ENCODE measurements at regions not wholly inside any gene's neighbourhood (a gene's known extent, or its start where the extent isn't known, plus 50 kb on each side); places are given as distances from the start of the nearest gene placed in this dataset.

- no TSS peak for BruUV-seq (replicated peaks)
- H3K9me3 ChIP-seq (ENCODE audit: insufficient read depth, low read depth) = no peaks in the 10 kb centered on the region
These were observed 136.6 kb upstream of the FRY start for GRCh38 chr13:31894931-31895330.

GRCh38 chr13:31895691-31896090, 135.9 kb upstream of the FRY start:
- POLR2A ChIA-PET (ENCODE audit: unreplicated experiment) = no interaction called here
- Histone ChIP-seq H3K9me3 (ENCODE audit: insufficient read depth, low read depth) (no peaks in the 10 kb centered on the region), H3K4me2 (no peak overlapping the region), H3K4me3 (no peak overlapping the region), H2AFZ (no peak overlapping the region), H3K27ac (no peak overlapping the region), H3K36me3 (ENCODE audit: low read depth) (no peaks in the 10 kb centered on the region), H3K79me2 (ENCODE audit: low read depth) (no peaks in the 10 kb centered on the region), H4K20me1 (ENCODE audit: insufficient read depth) (no peaks in the 10 kb centered on the region), H3F3A (ENCODE audit: insufficient read depth, low read depth) (no peaks in the 10 kb centered on the region), H3K4me1 (replicated peaks; ENCODE audit: insufficient read depth) (no peaks in the 10 kb centered on the region), H3K9me2 (ENCODE audit: insufficient read depth) (no peaks in the 10 kb centered on the region), H3K27me3 (ENCODE audit: insufficient read depth, low read depth) (0 out of 2 replicates have a peak, but pooled peaks cover 2% of the 10 kb centered on the region)
- no peak for DNase-seq
- no TSS peak for BruUV-seq (replicated peaks)
- intact Hi-C loops (cut with micrococcal nuclease; ENCODE audit: unreplicated experiment) = no loop called here
- CTCF ChIA-PET = no interaction called here
- TF ChIP-seq EZH2 (IDR thresholded peaks at IDR 0.05; ENCODE audit: low read depth) (no peak), CTCF (conservative IDR thresholded peaks at IDR 0.05) (no peak)

More at GRCh38 chr13:31894931-31895330, 136.6 kb upstream of the FRY start:
- H3F3A ChIP-seq (ENCODE audit: insufficient read depth, low read depth) = no peaks in the 10 kb centered on the region
- H3K4me3 ChIP-seq = no peak overlapping the region
- no peak for DNase-seq
- H3K4me2 ChIP-seq = no peak overlapping the region
- H3K27me3 ChIP-seq (ENCODE audit: insufficient read depth, low read depth) = no peaks in the 10 kb centered on the region
- no peaks in the 10 kb centered on the region for H3K36me3 ChIP-seq (ENCODE audit: low read depth)
- intact Hi-C loops (cut with micrococcal nuclease; ENCODE audit: unreplicated experiment) = no loop called here
- H3K79me2 ChIP-seq (ENCODE audit: low read depth) = no peaks in the 10 kb centered on the region
- no peaks in the 10 kb centered on the region for H3K9me2 ChIP-seq (ENCODE audit: insufficient read depth)
- H4K20me1 ChIP-seq (ENCODE audit: insufficient read depth) = no peaks in the 10 kb centered on the region
- POLR2A ChIA-PET (ENCODE audit: unreplicated experiment) = no interaction called here
- H2AFZ ChIP-seq = no peak overlapping the region
- H3K4me1 ChIP-seq (replicated peaks; ENCODE audit: insufficient read depth) = no peaks in the 10 kb centered on the region
- CTCF ChIA-PET = no interaction called here
- TF ChIP-seq EZH2 (IDR thresholded peaks at IDR 0.05; ENCODE audit: low read depth) (no peak), CTCF (conservative IDR thresholded peaks at IDR 0.05) (no peak)
- no peak overlapping the region for H3K27ac ChIP-seq

DNA sequence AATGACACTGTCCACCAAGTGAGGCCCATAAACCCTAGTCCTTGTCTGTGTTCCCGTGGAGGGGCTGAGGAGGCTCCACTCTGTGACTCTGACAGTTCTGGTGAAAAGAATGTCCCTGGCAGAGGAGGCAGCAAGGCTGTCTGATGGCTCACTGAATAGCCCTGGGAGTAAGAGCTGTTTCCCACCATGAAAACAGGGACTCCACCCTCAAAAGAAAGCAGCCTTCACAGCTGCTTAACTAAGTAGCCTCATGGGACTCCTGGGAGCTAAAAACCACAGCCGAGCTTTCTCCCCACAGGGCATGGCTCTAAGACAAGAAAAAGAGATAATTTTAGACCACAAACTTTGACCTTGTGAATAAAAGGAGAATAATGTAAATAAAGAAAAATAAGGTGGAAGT, 135.1 kb upstream of the FRY start:
- no peak for TF ChIP-seq EZH2 (IDR thresholded peaks at IDR 0.05; ENCODE audit: low read depth)
- no peak for TF ChIP-seq CTCF (conservative IDR thresholded peaks at IDR 0.05)
- no peak overlapping the region for H3K4me2 ChIP-seq
- no peak for DNase-seq
- no peaks in the 10 kb centered on the region for H3K9me2 ChIP-seq (ENCODE audit: insufficient read depth)
- POLR2A ChIA-PET (ENCODE audit: unreplicated experiment) = no interaction called here
- H3K27me3 ChIP-seq (ENCODE audit: insufficient read depth, low read depth) = 0 out of 2 replicates have a peak, but pooled peaks cover 6% of the 10 kb centered on the region
- H3K79me2 ChIP-seq (ENCODE audit: low read depth) = no peaks in the 10 kb centered on the region
- no peaks in the 10 kb centered on the region for H3K9me3 ChIP-seq (ENCODE audit: insufficient read depth, low read depth)
- CTCF ChIA-PET = no interaction called here
- H2AFZ ChIP-seq = no peak overlapping the region
- H4K20me1 ChIP-seq (ENCODE audit: insufficient read depth) = no peaks in the 10 kb centered on the region
- no peak overlapping the region for H3K4me3 ChIP-seq
- no TSS peak for BruUV-seq (replicated peaks)
- H3F3A ChIP-seq (ENCODE audit: insufficient read depth, low read depth) = no peaks in the 10 kb centered on the region
- no peaks in the 10 kb centered on the region for H3K4me1 ChIP-seq (replicated peaks; ENCODE audit: insufficient read depth)
- H3K36me3 ChIP-seq (ENCODE audit: low read depth) = no peaks in the 10 kb centered on the region
- H3K27ac ChIP-seq = no peak overlapping the region
- intact Hi-C loops (cut with micrococcal nuclease; ENCODE audit: unreplicated experiment) = no loop called here

All from PC-9 (cell line).